ENCODE measurements at regions not wholly inside any gene's neighbourhood (a gene's known extent, or its start where the extent isn't known, plus 50 kb on each side); places are given as distances from the start of the nearest gene placed in this dataset.

DNA sequence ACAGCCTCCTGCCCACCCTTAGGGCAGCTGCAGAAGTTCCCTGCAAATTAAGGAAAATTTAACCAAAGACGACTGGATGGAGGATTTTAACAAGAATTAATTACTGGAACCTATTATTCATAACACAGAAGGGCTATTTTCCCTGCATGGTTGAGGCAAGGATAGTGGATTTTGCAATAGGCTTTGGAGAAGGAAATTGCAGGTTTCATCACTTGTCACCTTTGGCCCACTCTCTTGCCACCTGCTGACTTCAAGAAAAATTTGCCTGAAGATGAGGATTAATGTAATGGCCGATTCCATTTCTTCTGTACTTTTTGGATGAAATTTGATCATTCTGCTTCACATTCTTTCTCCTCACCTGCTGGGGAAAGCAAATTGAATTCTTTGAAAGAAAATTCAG, 261.7 kb downstream of the FGF9 start:
- no peak for DNase-seq (ENCODE audit: low read depth)
- no peak overlapping the region for H3K4me3 ChIP-seq (ENCODE audit: low read depth, low read length)
- no peak for TF ChIP-seq CTCF (IDR thresholded peaks at IDR 0.05; ENCODE audit: control insufficient read depth, extremely low read depth, insufficient read depth)

- no peak for TF ChIP-seq CTCF (IDR thresholded peaks at IDR 0.05; ENCODE audit: control insufficient read depth, extremely low read depth, insufficient read depth)
- DNase-seq (ENCODE audit: low read depth) = peak; percentile 19
Measured at GRCh38 chr13:21932996-21933395, 262.1 kb downstream of the FGF9 start.

GRCh38 chr13:21934284-21934683, 263.4 kb downstream of the FGF9 start:
- H3K4me3 ChIP-seq (ENCODE audit: low read depth, low read length) = no peak overlapping the region
- TF ChIP-seq CTCF (IDR thresholded peaks at IDR 0.05; ENCODE audit: control insufficient read depth, extremely low read depth, insufficient read depth) = no peak
- DNase-seq (ENCODE audit: low read depth) = no peak

More at GRCh38 chr13:21932996-21933395, 262.1 kb downstream of the FGF9 start:
- H3K4me3 ChIP-seq (ENCODE audit: low read depth, low read length) = no peak overlapping the region

GRCh38 chr13:21936674-21937073, 265.8 kb downstream of the FGF9 start:
- TF ChIP-seq CTCF (IDR thresholded peaks at IDR 0.05; ENCODE audit: control insufficient read depth, extremely low read depth, insufficient read depth) = no peak
- DNase-seq (ENCODE audit: low read depth) = no peak
- no peak overlapping the region for H3K4me3 ChIP-seq (ENCODE audit: low read depth, low read length)

GRCh38 chr13:21938168-21938567, 267.3 kb downstream of the FGF9 start:
- no peak for DNase-seq (ENCODE audit: low read depth)
- H3K4me3 ChIP-seq (ENCODE audit: low read depth, low read length) = no peak overlapping the region
- TF ChIP-seq CTCF (IDR thresholded peaks at IDR 0.05; ENCODE audit: control insufficient read depth, extremely low read depth, insufficient read depth) = no peak

GRCh38 chr13:21938636-21939035, 267.8 kb downstream of the FGF9 start:
- TF ChIP-seq CTCF (IDR thresholded peaks at IDR 0.05; ENCODE audit: control insufficient read depth, extremely low read depth, insufficient read depth) = no peak
- DNase-seq (ENCODE audit: low read depth) = no peak
- no peak overlapping the region for H3K4me3 ChIP-seq (ENCODE audit: low read depth, low read length)

DNA sequence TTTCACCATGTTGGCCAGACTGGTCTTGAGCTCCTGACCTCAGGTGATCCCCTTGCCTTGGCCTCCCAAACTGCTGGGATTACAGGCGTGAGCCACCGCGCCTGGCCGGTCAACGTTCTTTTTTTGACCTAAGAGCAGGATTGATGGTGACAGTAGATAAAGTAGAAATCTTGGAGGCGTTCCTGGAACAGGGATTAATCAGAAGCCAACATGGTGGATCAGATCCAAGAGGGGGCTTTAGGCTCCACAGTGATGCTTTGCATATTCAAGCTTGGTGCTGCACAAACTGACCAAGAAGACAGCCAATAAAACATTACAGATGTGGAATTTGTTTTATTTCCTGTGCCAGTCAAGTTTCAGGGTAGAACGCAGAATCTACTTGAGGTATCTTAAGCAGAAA, 271.2 kb downstream of the FGF9 start:
- H3K4me3 ChIP-seq (ENCODE audit: low read depth, low read length) = no peak overlapping the region
- no peak for DNase-seq (ENCODE audit: low read depth)
- TF ChIP-seq CTCF (IDR thresholded peaks at IDR 0.05; ENCODE audit: control insufficient read depth, extremely low read depth, insufficient read depth) = no peak
